ENCODE measurements at regions not wholly inside any gene's neighbourhood (a gene's known extent, or its start where the extent isn't known, plus 50 kb on each side); places are given as distances from the start of the nearest gene placed in this dataset.

- no peaks in the 10 kb centered on the region for H3K4me1 ChIP-seq (replicated peaks)
- no peaks in the 10 kb centered on the region for H3K27me3 ChIP-seq (replicated peaks)
- no peaks in the 10 kb centered on the region for H3K36me3 ChIP-seq
- no peak overlapping the region for H3K4me3 ChIP-seq
- no peaks in the 10 kb centered on the region for H3K9me3 ChIP-seq (replicated peaks)
- no peak overlapping the region for H3K27ac ChIP-seq
- DNase-seq (ENCODE audit: low read depth in 1 of 2, low spot score in 2 of 2) = no peak
Observed at GRCh38 chr11:19557185-19557584, 155.5 kb upstream of the NAV2 start.

- H3K27ac ChIP-seq = no peak overlapping the region
- no peak overlapping the region for H3K4me3 ChIP-seq
Observed at GRCh38 chr11:19555266-19555665, 157.4 kb upstream of the NAV2 start.

GRCh38 chr11:19553683-19554333, 158.8 kb upstream of the NAV2 start:
- no peaks in the 10 kb centered on the region for H3K27me3 ChIP-seq (replicated peaks)
- H3K27ac ChIP-seq = no peak overlapping the region
- H3K9me3 ChIP-seq (replicated peaks) = no peaks in the 10 kb centered on the region
- no peaks in the 10 kb centered on the region for H3K4me1 ChIP-seq (replicated peaks)
- no peaks in the 10 kb centered on the region for H3K36me3 ChIP-seq
- DNase-seq (ENCODE audit: low read depth in 1 of 2, low spot score in 2 of 2) = peak; percentile 39 to 67
- no peak overlapping the region for H3K4me3 ChIP-seq

More at GRCh38 chr11:19555266-19555665, 157.4 kb upstream of the NAV2 start:
- no peaks in the 10 kb centered on the region for H3K4me1 ChIP-seq (replicated peaks)
- no peak for DNase-seq (ENCODE audit: low read depth in 1 of 2, low spot score in 2 of 2)
- H3K27me3 ChIP-seq (replicated peaks) = no peaks in the 10 kb centered on the region
- no peaks in the 10 kb centered on the region for H3K36me3 ChIP-seq
- H3K9me3 ChIP-seq (replicated peaks) = no peaks in the 10 kb centered on the region

GRCh38 chr11:19552656-19553260, 159.9 kb upstream of the NAV2 start:
- Histone ChIP-seq H3K4me3 (no peak overlapping the region), H3K4me1 (replicated peaks) (no peaks in the 10 kb centered on the region), H3K36me3 (no peaks in the 10 kb centered on the region), H3K27ac (no peak overlapping the region), H3K27me3 (replicated peaks) (no peaks in the 10 kb centered on the region), H3K9me3 (replicated peaks) (no peaks in the 10 kb centered on the region)
- no peak for DNase-seq (ENCODE audit: low read depth in 1 of 2, low spot score in 2 of 2)

- no peak overlapping the region for H3K4me3 ChIP-seq
- no peaks in the 10 kb centered on the region for H3K36me3 ChIP-seq
Observed at GRCh38 chr11:19552161-19552560, 160.5 kb upstream of the NAV2 start.

GRCh38 chr11:19551457-19551856, 161.2 kb upstream of the NAV2 start:
- DNase-seq (ENCODE audit: low read depth in 1 of 2, low spot score in 2 of 2) = no peak
- Histone ChIP-seq H3K36me3 (no peaks in the 10 kb centered on the region), H3K9me3 (replicated peaks) (no peaks in the 10 kb centered on the region), H3K27me3 (replicated peaks) (no peaks in the 10 kb centered on the region), H3K4me1 (replicated peaks) (no peaks in the 10 kb centered on the region), H3K27ac (no peak overlapping the region), H3K4me3 (no peak overlapping the region)

More at GRCh38 chr11:19552161-19552560, 160.5 kb upstream of the NAV2 start:
- Histone ChIP-seq H3K9me3 (replicated peaks) (no peaks in the 10 kb centered on the region), H3K27me3 (replicated peaks) (no peaks in the 10 kb centered on the region), H3K4me1 (replicated peaks) (no peaks in the 10 kb centered on the region), H3K27ac (no peak overlapping the region)
- DNase-seq (ENCODE audit: low read depth in 1 of 2, low spot score in 2 of 2) = no peak

- Histone ChIP-seq H3K9me3 (replicated peaks) (no peaks in the 10 kb centered on the region), H3K36me3 (no peaks in the 10 kb centered on the region), H3K4me3 (no peak overlapping the region), H3K27me3 (replicated peaks) (no peaks in the 10 kb centered on the region), H3K27ac (no peak overlapping the region), H3K4me1 (replicated peaks) (no peaks in the 10 kb centered on the region)
- DNase-seq (ENCODE audit: low read depth in 1 of 2, low spot score in 2 of 2) = no peak
Observed at GRCh38 chr11:19547044-19547443, 165.6 kb upstream of the NAV2 start.

- Histone ChIP-seq H3K36me3 (no peaks in the 10 kb centered on the region), H3K27ac (no peak overlapping the region), H3K4me1 (replicated peaks) (no peaks in the 10 kb centered on the region), H3K27me3 (replicated peaks) (no peaks in the 10 kb centered on the region), H3K9me3 (replicated peaks) (no peaks in the 10 kb centered on the region), H3K4me3 (no peak overlapping the region)
- no peak for DNase-seq (ENCODE audit: low read depth in 1 of 2, low spot score in 2 of 2)
Observed at GRCh38 chr11:19546325-19546724, 166.3 kb upstream of the NAV2 start.

- no peaks in the 10 kb centered on the region for H3K9me3 ChIP-seq (replicated peaks)
- H3K27ac ChIP-seq = no peak overlapping the region
- no peaks in the 10 kb centered on the region for H3K36me3 ChIP-seq
- no peak overlapping the region for H3K4me3 ChIP-seq
- no peaks in the 10 kb centered on the region for H3K4me1 ChIP-seq (replicated peaks)
- DNase-seq (ENCODE audit: low read depth in 1 of 2, low spot score in 2 of 2) = no peak
- H3K27me3 ChIP-seq (replicated peaks) = no peaks in the 10 kb centered on the region
Observed at GRCh38 chr11:19541521-19542049, 171.1 kb upstream of the NAV2 start.

GRCh38 chr11:19539861-19540260, 172.8 kb upstream of the NAV2 start:
- no peaks in the 10 kb centered on the region for H3K9me3 ChIP-seq (replicated peaks)
- DNase-seq (ENCODE audit: low read depth in 1 of 2, low spot score in 2 of 2) = no peak
- H3K4me3 ChIP-seq = no peak overlapping the region
- no peaks in the 10 kb centered on the region for H3K27me3 ChIP-seq (replicated peaks)
- H3K4me1 ChIP-seq (replicated peaks) = no peaks in the 10 kb centered on the region
- H3K36me3 ChIP-seq = no peaks in the 10 kb centered on the region
- no peak overlapping the region for H3K27ac ChIP-seq

- no peaks in the 10 kb centered on the region for H3K9me3 ChIP-seq (replicated peaks)
Observed at GRCh38 chr11:19537803-19538453, 174.7 kb upstream of the NAV2 start.

GRCh38 chr11:19536131-19536530, 176.5 kb upstream of the NAV2 start:
- Histone ChIP-seq H3K27me3 (replicated peaks) (no peaks in the 10 kb centered on the region), H3K36me3 (no peaks in the 10 kb centered on the region), H3K27ac (no peak overlapping the region), H3K9me3 (replicated peaks) (no peaks in the 10 kb centered on the region), H3K4me3 (no peak overlapping the region), H3K4me1 (replicated peaks) (no peaks in the 10 kb centered on the region)
- no peak for DNase-seq (ENCODE audit: low read depth in 1 of 2, low spot score in 2 of 2)

More at GRCh38 chr11:19537803-19538453, 174.7 kb upstream of the NAV2 start:
- H3K36me3 ChIP-seq = no peaks in the 10 kb centered on the region
- H3K4me3 ChIP-seq = no peak overlapping the region
- H3K4me1 ChIP-seq (replicated peaks) = no peaks in the 10 kb centered on the region
- no peak for DNase-seq (ENCODE audit: low read depth in 1 of 2, low spot score in 2 of 2)
- no peaks in the 10 kb centered on the region for H3K27me3 ChIP-seq (replicated peaks)
- H3K27ac ChIP-seq = no peak overlapping the region

- H3K4me1 ChIP-seq (replicated peaks) = no peaks in the 10 kb centered on the region
- no peak overlapping the region for H3K27ac ChIP-seq
- H3K27me3 ChIP-seq (replicated peaks) = no peaks in the 10 kb centered on the region
- DNase-seq (ENCODE audit: low read depth in 1 of 2, low spot score in 2 of 2) = no peak
- H3K4me3 ChIP-seq = no peak overlapping the region
- no peaks in the 10 kb centered on the region for H3K9me3 ChIP-seq (replicated peaks)
- H3K36me3 ChIP-seq = no peaks in the 10 kb centered on the region
Observed at GRCh38 chr11:19530505-19530904, 182.1 kb upstream of the NAV2 start.

- Histone ChIP-seq H3K36me3 (no peaks in the 10 kb centered on the region), H3K9me3 (replicated peaks) (no peaks in the 10 kb centered on the region), H3K27me3 (replicated peaks) (no peaks in the 10 kb centered on the region), H3K27ac (no peak overlapping the region), H3K4me1 (replicated peaks) (no peaks in the 10 kb centered on the region), H3K4me3 (no peak overlapping the region)
- DNase-seq (ENCODE audit: low read depth in 1 of 2, low spot score in 2 of 2) = no peak
Observed at GRCh38 chr11:19526119-19526518, 186.5 kb upstream of the NAV2 start.

Measured in SJSA1 (cell line).